ENCODE measurements at regions not wholly inside any gene's neighbourhood (a gene's known extent, or its start where the extent isn't known, plus 50 kb on each side); places are given as distances from the start of the nearest gene placed in this dataset.
"Not testable (repeated sequence)": the region's sequence is repeated elsewhere in the genome, so short reads cannot be mapped to it uniquely, and the experiment has no call there.

DNA sequence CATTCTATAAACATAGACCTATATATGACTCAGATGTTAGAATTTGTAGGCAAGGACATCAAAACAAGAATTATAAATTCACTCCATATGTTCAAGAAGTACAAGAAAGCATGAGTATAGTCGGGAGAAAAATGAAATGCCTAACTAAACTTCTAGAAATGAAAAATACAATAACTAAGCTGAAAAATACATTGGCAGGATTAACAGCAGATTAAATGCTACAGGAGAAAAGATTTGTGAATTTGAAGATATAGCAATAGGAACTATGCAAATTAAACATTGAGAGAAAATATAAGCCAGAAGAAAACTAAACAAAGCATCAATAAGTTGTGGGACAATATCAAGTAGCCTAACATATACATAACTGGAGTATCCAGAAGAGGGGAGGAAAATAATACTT, 55.3 kb upstream of the PRSS3 start:
- DNase-seq, result no peak

- not testable (repeated sequence) for DNase-seq
Measured at GRCh38 chr9:33740958-33741357, 54.4 kb upstream of the PRSS3 start.

DNA sequence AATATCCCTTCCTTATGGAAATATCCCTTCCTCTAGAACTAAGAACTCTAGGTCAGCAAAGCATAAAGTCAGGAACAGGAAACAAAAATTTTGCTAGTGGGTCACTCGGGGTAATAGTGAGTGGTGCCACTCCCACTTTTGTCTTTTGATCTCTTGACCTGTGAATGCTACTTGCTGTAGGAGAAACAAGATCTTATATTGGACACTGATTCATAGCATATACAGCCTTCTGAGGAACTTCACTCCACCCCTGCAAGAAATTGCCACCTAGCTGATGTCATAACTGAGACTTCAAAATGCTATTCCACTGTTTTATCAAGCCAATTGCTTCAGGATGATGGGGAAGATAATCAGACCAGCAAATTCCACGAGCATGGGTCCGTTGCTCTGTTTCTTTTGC, 53.3 kb upstream of the PRSS3 start:
- no peak for DNase-seq

DNA sequence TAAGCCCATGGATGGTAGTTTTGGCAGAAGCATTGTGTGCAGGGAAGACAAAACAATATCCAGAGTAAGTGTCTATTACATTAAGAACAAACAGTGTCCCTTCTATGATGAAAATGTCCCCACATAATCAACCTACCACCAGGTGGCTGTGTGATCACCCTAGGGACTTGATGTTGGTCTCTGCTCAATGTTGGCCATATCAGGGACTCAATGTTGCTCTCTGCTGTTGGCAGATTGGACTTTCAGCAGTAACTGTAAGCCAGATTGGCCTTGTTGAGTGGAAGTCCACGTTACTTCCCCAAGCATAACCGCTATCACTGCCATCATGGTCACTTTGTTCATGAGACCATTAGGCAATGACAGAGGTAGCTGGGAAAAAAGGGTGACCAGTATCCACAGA, 52.8 kb upstream of the PRSS3 start:
- DNase-seq, result no peak

Data from activated CD4-positive, alpha-beta T cell treated with anti-CD3 and anti-CD28 coated beads, Interleukin-2, amount 50 U/mL, for 16 hours (primary cell).